Suppressor macrophage treated with lipopolysaccharide for 1 hour (primary cell): ENCODE measurements at regions not wholly inside any gene's neighbourhood (a gene's known extent, or its start where the extent isn't known, plus 50 kb on each side); places are given as distances from the start of the nearest gene placed in this dataset.

ENCODE experiments used
- DNase-seq, 3 donors: peaks; one replicate each; pipeline ENCODE4 v3.0.0-alpha.2; 2020 to 2022

DNA sequence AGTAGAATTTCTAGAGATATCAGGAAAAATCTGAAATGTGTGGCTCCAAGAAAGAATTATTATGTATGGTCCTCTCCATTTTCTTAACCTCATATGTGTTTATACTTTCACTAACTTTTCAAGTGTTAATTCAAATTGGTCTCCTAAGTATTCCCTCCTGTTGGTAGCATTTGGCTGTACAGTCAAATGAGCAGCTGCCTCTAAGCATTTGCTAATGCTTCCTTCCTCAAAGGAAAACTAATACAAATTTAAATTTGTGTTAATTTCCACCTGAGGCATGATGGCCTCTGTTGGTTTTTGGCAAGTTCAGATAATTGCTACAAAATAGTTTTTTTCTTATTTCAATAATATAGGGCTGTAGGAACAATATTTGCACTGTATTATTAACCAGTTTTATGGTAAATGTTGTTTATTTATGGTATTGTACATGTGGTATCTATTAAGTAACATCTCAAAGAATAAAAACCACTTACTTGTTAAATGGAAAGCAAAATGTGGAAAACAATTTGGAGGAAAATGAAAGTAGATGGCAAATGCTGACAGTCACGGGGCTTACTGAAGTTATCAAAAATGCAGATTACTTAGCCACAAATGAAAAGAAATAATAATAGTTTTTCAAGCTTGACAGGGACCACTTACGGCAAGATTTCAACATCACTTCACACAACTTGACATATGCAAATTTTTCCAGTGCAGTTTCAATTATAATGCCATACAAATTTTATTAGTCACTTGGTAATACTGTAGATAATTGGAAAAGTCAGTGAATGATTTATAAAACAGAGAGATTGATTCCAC is 299.3 kb upstream of the MEOX2 start:
- peak in 1 of 3 donors; percentile 4 for DNase-seq

DNA sequence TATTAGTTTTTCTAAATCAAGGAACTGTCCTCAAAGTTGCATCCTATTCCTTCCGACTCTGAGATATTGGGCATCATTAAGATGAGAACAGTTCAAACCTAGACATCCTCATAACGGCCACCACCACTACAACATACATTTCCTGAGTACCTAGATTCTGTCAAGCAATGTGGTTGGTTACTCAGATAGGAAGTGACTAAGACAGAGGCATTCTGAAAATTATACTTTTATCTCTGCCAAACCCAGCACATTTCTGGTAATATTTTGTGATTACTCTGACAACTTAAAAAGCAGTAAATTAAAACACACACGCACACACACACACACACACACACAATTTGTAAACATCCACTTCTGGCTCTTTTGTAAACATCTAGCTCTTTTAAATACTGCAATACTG is 291.2 kb upstream of the MEOX2 start:
- peak in 1 of 3 donors; percentile 3 for DNase-seq

DNA sequence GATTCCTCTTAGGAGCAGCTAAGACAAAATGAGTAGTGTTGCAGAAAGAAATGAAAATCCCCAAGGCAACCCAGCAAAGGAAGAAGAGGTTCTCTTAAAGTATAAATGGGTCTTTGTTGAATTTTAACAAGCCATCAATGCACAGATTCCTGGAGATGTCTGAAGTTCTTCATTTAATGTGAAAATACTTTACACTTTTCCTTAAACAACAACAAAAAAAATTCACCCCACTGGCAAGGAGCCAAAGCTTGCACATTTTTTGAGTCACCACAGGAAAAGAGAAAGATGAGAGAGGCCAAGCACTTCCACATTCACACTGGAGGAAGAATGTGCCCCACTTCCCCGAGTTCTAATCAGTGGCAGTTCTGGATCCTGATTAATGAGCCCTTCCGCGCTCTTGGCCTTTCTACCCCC is 286.4 kb upstream of the MEOX2 start:
- peak; percentile 67 to 79 (median 74) for DNase-seq

DNA sequence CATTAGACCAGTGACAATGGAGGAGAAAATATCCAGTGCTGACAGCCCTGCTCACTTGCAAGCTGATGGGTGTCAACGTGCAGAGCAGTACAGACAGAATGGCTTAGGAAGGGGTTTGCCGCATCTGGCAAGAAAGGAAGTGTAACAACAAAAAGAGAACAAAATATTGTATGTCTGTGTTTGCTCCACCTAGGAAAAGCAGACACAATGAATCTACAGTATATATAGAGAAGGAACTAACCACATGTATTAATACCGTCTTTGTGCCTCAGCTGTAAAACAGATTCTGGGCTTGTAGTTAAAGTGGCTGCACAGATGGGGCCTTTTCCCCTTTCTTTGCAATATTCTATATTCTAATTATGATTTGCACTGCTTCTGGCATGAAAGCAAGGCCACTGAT is 281.1 kb upstream of the MEOX2 start:
- DNase-seq = peak in 1 of 3 donors; percentile 3

DNA sequence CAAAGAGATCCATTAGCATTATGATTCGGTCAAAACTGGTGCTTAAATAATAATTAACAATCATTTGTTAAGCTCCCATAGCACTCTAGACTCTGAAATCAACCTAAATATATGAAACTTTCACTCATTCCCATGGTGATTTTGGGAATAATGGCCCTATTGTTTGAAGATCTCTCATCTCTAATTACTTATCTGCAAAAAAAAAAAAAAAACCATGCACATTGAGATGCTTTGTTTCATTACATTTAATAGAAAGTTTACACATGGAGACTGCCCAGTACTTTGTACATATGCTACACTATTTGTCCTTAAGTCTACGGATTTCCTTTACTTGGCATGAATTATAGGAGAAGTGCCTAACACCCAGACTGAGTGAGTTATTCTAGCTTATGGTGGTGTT is 280.6 kb upstream of the MEOX2 start:
- no peak for DNase-seq

DNA sequence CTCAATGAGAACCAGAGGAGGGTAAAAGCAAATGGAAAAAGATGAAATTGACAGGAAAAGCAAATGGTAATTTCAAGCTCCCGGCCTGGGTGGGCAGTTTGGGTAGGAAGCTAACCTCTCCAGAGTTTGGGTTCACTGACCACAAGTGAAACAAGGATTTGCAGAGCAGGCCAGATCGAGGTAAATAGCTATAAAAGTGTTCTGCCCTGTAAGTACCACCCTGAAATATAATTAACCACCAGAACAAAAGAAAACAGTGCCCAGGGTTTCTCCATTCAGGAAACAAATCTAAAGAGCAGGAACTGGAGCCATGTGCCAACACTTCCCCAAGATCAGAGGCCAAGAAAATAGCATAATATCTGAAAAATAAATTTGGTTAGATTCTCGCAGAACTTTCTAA is 276.7 kb upstream of the MEOX2 start:
- no peak for DNase-seq

DNA sequence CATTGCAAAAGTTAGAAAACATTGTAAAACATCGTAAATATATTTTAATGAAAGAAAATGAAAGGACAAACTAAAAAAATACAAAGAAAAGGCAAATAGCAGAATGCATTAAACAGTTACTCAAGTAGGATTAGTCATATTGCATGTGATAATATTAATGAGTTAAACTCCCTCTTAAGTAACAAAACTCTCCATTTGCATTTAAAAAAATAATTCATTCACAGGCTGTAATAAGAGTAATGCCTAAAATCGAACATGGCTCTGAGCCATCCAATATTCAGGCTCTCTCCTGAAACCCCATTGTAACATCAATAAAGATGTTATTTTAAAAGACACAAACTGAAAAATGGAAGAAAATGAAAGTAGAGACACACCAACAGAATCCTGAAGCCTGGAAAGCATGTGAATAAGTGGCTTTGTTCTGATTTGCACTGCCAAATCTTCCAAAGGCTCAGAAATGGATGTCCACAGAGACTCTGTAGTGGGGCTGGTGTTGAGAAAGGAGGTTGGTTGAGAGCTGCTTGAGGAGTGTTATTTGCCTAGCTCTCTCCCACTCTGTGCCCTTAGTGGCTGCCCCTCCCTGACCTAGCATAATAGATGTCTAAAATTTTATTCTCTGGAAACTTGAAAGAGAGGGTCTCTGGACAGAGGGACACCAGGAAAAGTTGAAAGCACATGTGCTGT is 268.3 kb upstream of the MEOX2 start:
- no peak for DNase-seq

DNA sequence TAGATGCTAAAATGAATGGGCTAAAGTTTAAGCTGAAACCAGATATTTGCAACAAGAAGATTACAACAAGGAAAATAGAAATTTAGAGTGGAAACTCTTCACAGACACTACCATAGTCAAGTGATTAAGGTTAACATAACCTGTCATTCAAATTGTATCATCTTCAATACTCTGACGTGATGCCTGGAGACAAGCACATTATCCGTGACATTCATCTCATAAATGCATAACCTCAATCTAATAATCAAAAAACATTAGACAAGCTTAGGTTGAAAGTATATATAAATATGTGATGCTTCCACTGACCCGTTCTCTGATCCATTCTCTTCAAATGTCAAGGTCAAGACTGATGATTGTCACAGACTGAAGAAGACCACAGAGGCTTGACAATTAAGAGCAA is 263.8 kb upstream of the MEOX2 start:
- DNase-seq = no peak

DNA sequence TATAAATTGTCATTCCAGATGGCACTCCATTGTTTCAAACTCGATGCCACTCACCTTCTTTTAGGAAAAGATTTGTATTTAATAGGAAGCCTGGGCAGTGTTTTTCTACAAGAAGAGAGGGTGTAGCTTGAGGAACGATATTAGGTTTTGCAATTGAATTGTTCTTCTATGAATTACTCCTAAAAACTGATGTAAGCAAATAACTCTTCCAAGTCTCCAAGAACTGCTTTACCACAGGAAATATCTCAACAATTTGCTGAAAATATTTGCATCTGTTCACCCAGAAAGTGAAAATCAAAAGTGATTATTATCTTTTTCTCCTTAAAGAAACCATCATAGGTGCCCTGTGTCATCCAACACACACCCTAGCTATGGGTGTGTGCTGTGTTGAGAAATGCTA is 261.3 kb upstream of the MEOX2 start:
- DNase-seq = no peak

DNA sequence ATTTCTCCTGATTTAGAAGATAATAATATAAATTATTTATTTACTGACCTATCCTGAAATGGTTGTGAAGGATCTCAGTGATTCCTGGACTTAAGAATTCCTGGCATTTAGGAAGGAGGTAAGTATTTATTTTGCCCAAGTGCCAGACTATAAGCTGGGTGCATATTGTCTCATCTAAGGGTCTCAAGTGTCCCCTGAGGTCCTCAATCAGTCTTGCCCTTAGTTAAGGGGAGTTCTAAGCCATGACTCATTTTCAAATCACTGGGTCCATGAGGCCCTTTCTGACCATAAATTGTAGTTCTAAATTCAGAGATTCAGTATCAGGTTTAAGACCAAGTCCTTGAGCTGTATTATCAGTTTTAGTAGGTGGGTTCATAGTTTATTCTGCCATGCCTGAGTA is 251.6 kb upstream of the MEOX2 start:
- DNase-seq = no peak

DNA sequence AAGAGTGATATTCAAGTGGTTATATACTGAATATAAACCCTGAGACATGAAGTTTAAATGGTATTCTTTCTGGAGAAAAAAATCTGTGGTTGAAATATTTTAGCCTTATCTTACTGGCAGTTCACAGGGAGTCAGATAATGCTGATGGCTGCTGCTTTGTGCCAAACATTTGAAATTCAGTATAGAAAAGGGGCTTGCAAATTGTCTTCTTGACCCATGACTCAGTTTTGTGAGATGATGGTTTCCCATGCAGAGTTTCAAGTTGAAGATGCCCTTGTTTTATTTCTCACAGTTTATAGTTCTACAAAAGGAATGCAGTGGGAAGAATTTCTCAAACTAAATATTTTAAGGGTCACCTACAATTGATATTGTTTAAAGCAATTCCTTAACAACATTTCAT is 251.1 kb upstream of the MEOX2 start:
- DNase-seq = no peak

DNA sequence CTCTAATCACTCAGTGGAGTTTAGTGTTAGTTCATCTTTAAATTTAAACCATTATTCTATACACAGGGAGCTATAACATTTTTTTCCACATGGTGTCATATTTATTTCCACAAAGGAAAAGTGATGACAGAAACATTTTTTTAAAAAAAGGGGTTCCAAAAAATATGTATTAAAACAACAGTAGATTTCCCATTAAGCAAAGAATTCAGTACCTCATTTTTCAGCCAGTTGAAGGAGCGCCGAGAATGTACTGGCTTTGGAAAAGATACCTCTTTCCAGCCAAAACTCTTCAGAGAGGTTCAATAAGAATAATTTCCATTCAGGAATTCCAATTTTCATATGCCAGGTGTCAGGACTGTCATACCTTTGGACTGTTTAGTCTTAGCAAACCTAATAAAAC is 250.5 kb upstream of the MEOX2 start:
- no peak for DNase-seq

DNA sequence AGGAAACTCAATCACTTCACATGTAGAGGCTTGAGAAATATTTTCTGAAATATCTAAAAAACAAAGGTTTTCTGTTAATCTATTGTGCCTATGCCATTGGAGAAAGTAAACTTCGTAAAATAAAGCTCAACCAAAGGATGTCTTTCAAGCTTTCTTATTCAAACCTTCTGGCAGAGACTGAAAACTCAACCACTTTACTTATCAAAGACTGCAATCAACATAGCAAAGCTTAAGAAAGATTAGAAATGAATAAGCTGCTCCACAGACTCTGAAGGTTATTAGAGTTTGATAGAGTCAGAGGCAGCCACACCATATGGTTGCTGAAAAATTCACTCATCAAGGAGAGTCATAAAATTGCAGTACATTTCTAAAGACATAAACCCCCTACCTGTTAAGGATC is 245.8 kb upstream of the MEOX2 start:
- no peak for DNase-seq

DNA sequence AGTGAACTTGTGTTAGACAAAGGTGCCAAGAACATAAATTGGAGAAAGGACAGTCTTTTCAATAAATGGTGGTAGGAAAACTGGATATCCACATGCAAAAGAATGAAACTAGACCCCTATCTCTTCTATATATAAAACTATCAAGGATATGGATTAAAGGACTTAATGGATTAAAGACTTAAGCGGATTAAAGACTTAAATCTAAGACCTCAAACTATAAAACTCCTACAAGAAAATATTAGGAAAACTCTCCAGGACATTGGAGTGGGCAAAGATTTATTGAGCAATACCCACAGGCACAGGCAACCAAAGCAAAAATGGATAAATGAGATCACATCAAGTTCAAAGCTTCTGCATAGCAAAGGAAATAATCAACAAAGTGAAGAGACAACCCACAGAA is 242.9 kb upstream of the MEOX2 start:
- DNase-seq = no peak

DNA sequence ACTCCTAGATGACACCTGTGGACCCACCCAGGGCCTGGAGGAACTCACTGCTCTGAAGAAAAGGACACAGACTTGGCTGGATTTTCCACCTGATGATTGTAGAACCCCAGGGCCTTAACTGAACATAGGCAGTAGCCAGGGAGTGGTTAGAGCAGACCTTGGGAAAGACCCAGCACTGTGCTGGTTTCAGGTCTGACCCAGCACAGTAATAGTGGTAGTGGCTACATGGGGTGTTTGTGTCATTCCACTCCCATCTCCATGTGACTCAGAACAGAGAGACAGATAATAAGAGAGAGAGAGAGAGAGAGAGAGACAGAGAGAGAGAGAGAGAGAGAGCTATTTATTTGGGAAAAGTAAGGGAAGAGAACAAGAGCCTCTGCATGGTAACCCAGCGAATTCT is 239.1 kb upstream of the MEOX2 start:
- DNase-seq = no peak

DNA sequence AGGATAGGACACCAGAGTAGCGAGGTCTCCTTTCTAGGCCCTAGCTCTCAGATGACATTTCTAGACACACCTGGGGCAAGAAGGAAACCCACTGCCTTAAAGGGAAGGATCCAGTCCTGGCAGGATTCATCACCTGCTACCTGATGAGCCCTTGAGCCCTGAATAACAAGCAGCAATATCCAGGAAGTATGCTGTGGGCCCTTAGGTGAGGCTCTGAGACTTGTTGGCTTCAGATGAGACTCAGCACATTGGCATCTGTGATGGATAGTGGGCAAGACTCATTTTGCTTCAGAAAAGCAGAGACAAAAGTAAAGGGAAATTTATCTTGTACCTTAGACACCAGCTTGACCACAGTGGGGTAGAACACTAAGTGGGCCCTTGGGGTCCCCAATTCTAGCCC is 238.4 kb upstream of the MEOX2 start:
- no peak for DNase-seq

DNA sequence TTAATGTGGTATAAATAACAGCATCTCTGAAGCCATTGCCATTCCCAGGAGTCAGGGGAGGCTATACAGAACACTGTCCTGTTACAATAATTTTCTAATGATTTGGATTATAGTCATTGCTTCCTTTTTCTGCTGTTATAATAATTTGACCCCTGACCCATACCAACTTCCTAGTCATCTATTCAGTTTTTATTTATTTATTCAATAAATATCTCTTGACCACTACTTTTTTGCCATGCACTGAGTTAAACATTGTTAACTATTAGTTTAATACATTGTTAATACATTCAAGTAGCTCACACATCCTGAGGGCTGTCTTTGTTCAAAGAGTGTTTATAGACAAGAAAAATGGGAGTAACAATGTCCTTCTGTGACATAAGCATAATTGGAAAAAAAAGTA is 235.5 kb upstream of the MEOX2 start:
- DNase-seq = no peak

DNA sequence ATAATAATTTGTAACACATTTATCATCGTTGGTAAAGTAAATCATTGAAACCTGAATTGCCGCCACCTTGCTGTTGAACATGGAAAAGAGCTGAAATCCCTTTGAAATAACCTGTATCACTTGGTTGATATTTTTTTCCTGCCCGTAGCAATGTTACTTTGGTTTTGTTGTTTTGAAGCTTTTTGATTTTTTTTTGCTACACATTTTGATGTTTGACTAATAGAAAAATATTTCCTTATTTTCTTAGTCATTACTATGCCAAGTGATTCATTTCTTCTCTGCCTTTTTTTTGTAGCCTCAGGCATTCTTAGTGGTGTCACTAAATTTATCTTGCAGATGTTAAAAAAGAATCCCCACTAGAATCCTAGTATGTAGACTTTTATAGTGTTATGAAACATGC is 235.1 kb upstream of the MEOX2 start:
- DNase-seq = no peak

DNA sequence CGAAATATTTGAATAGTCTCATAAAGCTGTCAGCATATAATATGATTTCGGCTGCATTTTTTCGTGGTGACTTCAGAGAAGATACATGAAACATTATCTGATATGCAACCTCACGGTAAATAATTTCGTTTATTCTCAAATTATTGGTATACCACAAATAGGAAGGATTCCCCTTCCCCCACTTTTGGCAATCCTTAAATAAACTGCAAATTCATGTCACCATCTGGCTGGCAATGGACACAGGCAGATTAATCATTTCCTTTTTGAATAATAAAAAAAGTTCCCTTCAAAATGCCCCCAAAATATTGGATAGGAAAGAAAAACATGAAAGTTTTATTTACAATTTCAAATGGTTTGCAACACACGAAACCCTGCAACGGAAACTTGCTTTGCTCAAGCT is 234.5 kb upstream of the MEOX2 start:
- DNase-seq = no peak

DNA sequence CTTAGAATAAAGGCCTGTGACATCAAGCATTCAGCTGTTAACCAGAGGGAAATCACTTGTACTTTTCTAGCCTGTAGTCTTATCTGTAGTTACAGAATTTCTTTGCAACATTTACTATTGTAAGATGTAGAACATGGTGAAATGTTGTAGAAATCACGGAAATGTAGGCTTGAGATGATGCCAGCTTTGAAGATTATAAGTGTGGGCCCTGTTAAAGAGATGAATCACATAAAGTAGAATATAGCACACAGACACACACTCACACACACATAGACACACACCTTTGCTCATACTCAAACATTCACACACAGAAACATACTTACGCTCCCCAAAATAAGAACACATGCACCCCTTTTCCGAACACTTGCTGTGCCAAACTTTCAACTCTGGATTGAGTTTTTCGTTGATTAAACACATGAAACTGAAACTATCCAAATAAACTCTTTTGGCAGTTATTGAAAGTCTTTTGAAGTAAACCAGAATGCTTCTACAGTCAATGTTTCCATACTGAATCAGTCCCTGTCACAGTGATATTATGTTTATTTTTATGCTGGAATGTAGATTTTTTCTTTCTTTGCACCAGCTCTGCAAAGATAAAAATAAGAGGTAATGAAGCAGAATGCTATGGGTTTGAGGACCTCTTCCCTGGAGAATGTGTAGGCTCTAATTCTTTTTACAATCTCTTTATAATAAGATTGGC is 230.3 kb upstream of the MEOX2 start:
- DNase-seq = no peak

DNA sequence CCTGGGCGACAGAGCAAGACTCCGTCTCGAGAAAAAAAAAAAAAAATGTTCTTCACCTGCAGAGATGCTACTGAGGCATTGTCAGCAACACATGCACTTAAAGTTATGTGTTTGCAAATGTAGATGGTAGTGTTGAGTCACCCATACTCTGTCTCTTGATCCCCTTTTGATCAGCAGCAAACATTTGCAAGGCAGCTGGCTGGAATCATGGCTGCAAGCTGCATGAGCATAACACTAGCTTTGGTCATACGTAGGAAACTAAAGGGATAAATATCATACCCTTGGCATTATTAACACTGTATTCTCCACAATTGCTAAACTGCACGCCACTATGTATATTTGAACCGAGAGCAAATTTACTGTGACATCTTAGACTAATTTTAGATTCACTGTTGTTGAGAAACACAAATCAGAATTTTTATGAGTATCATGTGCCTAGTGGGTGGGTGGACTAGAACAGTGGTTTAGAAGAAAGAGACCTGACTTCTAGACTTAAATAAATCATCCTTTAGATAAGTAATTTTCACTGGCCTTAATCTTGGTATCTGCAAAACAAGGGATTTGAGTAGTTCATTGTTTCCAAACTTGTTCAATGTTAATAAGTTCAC is 229.3 kb upstream of the MEOX2 start:
- DNase-seq = no peak

DNA sequence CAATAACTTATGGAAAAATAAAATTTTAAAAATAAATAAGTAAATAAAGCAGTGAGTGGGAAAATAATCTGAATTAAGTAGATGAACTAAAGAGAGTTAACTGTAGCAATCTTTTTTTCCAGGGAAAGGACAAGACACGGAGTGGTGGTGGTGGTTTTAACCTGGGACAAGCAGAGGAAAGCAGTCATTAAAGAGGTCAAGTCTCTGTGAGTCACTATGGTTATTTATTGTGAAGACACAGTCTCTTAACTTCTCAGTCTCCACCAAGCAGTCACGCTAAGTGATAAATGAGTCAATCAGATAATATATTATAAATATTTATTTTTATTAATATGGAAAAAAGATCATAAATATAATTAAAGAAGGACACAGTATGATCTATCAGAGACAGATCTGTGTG is 228.1 kb upstream of the MEOX2 start:
- no peak for DNase-seq

DNA sequence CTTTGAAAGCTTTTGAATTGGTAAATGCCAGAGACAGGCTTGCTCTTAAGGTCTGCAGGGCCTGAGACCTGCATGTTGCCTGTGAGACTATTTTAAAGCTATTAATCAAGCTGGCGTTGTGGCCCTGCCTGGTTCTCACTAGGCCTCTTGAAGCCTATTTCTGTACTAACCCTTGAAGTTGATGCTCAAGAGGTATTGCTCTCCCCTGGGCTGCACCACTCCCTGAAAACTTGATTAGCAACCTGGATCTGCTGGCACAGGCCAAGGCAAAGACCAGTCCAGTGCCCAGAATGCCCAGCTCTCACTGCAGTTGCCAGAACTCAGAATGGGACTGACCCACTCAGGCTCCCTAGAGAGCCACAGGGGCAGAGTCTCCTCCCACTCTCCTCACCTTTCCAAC is 220.0 kb upstream of the MEOX2 start:
- DNase-seq = no peak
